ENCODE measurements at regions not wholly inside any gene's neighbourhood (a gene's known extent, or its start where the extent isn't known, plus 50 kb on each side); places are given as distances from the start of the nearest gene placed in this dataset.

GRCh38 chr10:111988646-111989045 is 194.9 kb downstream of the GPAM start:
- H3K27ac ChIP-seq (ENCODE audit: insufficient read depth, low read length) = no peak overlapping the region
- H2BK20ac ChIP-seq (ENCODE audit: low read depth, low read length) = no peak overlapping the region
- peaks cover 30% of the 10 kb centered on the region for H3K9me3 ChIP-seq (ENCODE audit: control insufficient read depth, insufficient read depth, low read length)
- H3K27me3 ChIP-seq (ENCODE audit: control insufficient read depth, insufficient read depth, low read length) = no peaks in the 10 kb centered on the region
- 47% methylated on average over 6 of the region's 14 CpGs; no CpG with 5 or more reads in 1 of the 2 experiments for WGBS, 2 experiments (ENCODE audit: extremely low coverage in 2 of 2, insufficient read length in 1 of 2)
- intact Hi-C loops (cut with micrococcal nuclease) (no loop called here), in situ Hi-C loops (cut with MboI; ENCODE audit: low sequenced_read_pairs) (no loop called here), dilution Hi-C loops (cut with HindIII; ENCODE audit: low sequenced_read_pairs, unreplicated experiment) (no loop called here)
- POLR2A ChIA-PET (ENCODE audit: unreplicated experiment) = no interaction called here
- H3K79me1 ChIP-seq (ENCODE audit: low read depth in 1 of 2, low read length in 2 of 2) = no peaks in the 10 kb centered on the region
- no peak overlapping the region for H4K8ac ChIP-seq (ENCODE audit: low read depth in 2 of 2, low read length in 2 of 2)
- H2BK15ac ChIP-seq (ENCODE audit: low read depth, low read length) = no peak overlapping the region
- H3K23ac ChIP-seq (ENCODE audit: low read depth, low read length) = no peak overlapping the region
- H4K5ac ChIP-seq (ENCODE audit: low read depth, low read length) = no peak overlapping the region
- H4K20me1 ChIP-seq (ENCODE audit: insufficient read depth, low read length) = no peaks in the 10 kb centered on the region
- H3K4me2 ChIP-seq (ENCODE audit: low read depth, low read length) = no peak overlapping the region
- H2AK9ac ChIP-seq (replicated peaks; ENCODE audit: low read depth, low read length, poor library complexity) = no peak overlapping the region
- no peaks in the 10 kb centered on the region for H3K4me1 ChIP-seq (ENCODE audit: control insufficient read depth, insufficient read depth, low read length)
- H3K36me3 ChIP-seq (ENCODE audit: control insufficient read depth, insufficient read depth, low read length) = no peaks in the 10 kb centered on the region
- ATAC-seq (ENCODE audit: low read depth) = no peak
- H3K9ac ChIP-seq (ENCODE audit: low read depth, low read length) = no peak overlapping the region
- no peak for DNase-seq
- no peak overlapping the region for H2BK5ac ChIP-seq (ENCODE audit: low read depth, low read length, poor library complexity, severe bottlenecking)
- H3K18ac ChIP-seq (ENCODE audit: low read depth, low read length) = no peak overlapping the region
- no peak overlapping the region for H3K56ac ChIP-seq (ENCODE audit: extremely low read depth, insufficient read depth, low read length)
- H3K4me3 ChIP-seq (ENCODE audit: insufficient read depth, low read depth, low read length) = no peak overlapping the region
- H3K14ac ChIP-seq (replicated peaks; ENCODE audit: low read depth, low read length) = no peak overlapping the region
- no peak overlapping the region for H2AK5ac ChIP-seq (ENCODE audit: low read depth, low read length)
- no peak overlapping the region for H2BK120ac ChIP-seq (ENCODE audit: low read depth, low read length)
- TF ChIP-seq CHD1 (IDR thresholded peaks at IDR 0.05; ENCODE audit: low read depth, low read length) = no peak
- no peak for TF ChIP-seq BHLHE40 (IDR thresholded peaks at IDR 0.05; ENCODE audit: low read depth, low read length)
- no peak for TF ChIP-seq MXI1 (IDR thresholded peaks at IDR 0.05; ENCODE audit: borderline replicate concordance, low read depth, low read length)
- TF ChIP-seq SMC3 (IDR thresholded peaks at IDR 0.05; ENCODE audit: low read depth, low read length) = no peak
- no peak for TF ChIP-seq RAD21 (IDR thresholded peaks at IDR 0.05; ENCODE audit: low read length)
- TF ChIP-seq CEBPB (IDR thresholded peaks at IDR 0.05; ENCODE audit: low read depth, low read length) = no peak
- no peak for TF ChIP-seq ELK1 (IDR thresholded peaks at IDR 0.05; ENCODE audit: borderline replicate concordance, low read depth, low read length)
- no peak overlapping the region for H2AFZ ChIP-seq (replicated peaks; ENCODE audit: low read length, poor library complexity)
- H3K4ac ChIP-seq (ENCODE audit: low read depth, low read length) = no peak overlapping the region
- H4K91ac ChIP-seq (ENCODE audit: insufficient read depth, low read depth, low read length) = no peak overlapping the region
- CTCF ChIA-PET = no interaction called here
- no peaks in the 10 kb centered on the region for H3K9me1 ChIP-seq (ENCODE audit: insufficient read depth, low read length)
- no TSS peak for BruUV-seq (replicated peaks)
